Upper lobe of left lung (tissue), 4 donors: ENCODE measurements at regions not wholly inside any gene's neighbourhood (a gene's known extent, or its start where the extent isn't known, plus 50 kb on each side); places are given as distances from the start of the nearest gene placed in this dataset.

Experiments
- EP300 ChIP-seq, 4 donors: sonication (generic); formaldehyde crosslinking; IDR thresholded peaks; one replicate each; pipeline ENCODE4 v1.5.1; 2017; ENCODE audit warnings: antibody characterized with exemption in 4 of 4, control low read depth in 2 of 4
- POLR2A ChIP-seq, 4 donors: fragments of 450-650 bp; IDR thresholded peaks; one replicate each; pipeline ENCODE4 v1.5.1; 2016 to 2017; ENCODE audit warnings: antibody characterized with exemption in 4 of 4, mild to moderate bottlenecking in 2 of 4
- POLR2AphosphoS5 ChIP-seq, 2 donors: sonication (generic); formaldehyde crosslinking; IDR thresholded peaks; one replicate each; pipeline ENCODE4 v1.5.1; 2017; ENCODE audit warnings: antibody characterized with exemption in 2 of 2
- TF ChIP-seq, protein P1 (sequence below), 6 experiments: fragments of 450-650 bp in 4 of 6; fragments of 200-600 bp in 2 of 6; sonication (generic) in 2 of 6; IDR thresholded peaks; one replicate each; pipeline ENCODE4 v1.5.1; 2016 to 2019; ENCODE audit warnings: antibody characterized with exemption in 6 of 6

GRCh38 chr12:131436922-131437705 is 273.8 kb upstream of the SFSWAP start:
- TF ChIP-seq, protein P1, sequence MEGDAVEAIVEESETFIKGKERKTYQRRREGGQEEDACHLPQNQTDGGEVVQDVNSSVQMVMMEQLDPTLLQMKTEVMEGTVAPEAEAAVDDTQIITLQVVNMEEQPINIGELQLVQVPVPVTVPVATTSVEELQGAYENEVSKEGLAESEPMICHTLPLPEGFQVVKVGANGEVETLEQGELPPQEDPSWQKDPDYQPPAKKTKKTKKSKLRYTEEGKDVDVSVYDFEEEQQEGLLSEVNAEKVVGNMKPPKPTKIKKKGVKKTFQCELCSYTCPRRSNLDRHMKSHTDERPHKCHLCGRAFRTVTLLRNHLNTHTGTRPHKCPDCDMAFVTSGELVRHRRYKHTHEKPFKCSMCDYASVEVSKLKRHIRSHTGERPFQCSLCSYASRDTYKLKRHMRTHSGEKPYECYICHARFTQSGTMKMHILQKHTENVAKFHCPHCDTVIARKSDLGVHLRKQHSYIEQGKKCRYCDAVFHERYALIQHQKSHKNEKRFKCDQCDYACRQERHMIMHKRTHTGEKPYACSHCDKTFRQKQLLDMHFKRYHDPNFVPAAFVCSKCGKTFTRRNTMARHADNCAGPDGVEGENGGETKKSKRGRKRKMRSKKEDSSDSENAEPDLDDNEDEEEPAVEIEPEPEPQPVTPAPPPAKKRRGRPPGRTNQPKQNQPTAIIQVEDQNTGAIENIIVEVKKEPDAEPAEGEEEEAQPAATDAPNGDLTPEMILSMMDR (IDR thresholded peaks at IDR 0.05): no peak
- no peak for TF ChIP-seq POLR2A (IDR thresholded peaks at IDR 0.05)
- no peak for TF ChIP-seq POLR2AphosphoS5 (IDR thresholded peaks at IDR 0.05)
- TF ChIP-seq EP300 (IDR thresholded peaks at IDR 0.05): no peak
